ENCODE measurements at regions not wholly inside any gene's neighbourhood (a gene's known extent, or its start where the extent isn't known, plus 50 kb on each side); places are given as distances from the start of the nearest gene placed in this dataset.

DNA sequence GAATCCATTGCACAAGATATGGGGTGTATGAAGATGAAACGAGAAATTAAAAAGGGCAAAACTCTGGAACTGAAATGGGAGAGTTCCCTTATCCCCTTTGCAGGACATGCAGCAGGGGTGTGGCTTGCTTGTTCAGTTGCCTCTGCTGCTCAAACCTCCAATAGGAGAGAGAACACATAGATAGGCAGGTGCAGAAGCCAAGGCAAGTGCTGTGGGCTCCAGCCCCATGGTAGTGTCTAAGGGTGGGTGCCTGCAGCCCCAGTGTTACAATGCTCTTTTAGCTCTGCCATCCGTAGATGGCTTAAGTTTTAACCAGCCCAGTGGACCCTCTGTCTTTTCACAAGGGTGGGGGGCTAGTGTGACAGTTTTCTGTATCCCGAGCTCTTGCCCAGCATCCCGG lies 69.7 kb downstream of the CMAS start:
- no peaks in the 10 kb centered on the region for H3K4me1 Mint-ChIP-seq
- Histone ChIP-seq H4K8ac (replicated peaks; ENCODE audit: insufficient read length, low read depth, low read length) (no peak overlapping the region), H3K14ac (ENCODE audit: insufficient read depth, low read length) (no peak overlapping the region), H3K4me2 (ENCODE audit: insufficient read depth, insufficient read length, low read length) (no peak overlapping the region), H3K27me3 (ENCODE audit: insufficient read depth, low read length) (no peaks in the 10 kb centered on the region), H3T11ph (ENCODE audit: low read length) (no peak overlapping the region), H3K4me1 (ENCODE audit: insufficient read depth, low read length) (no peaks in the 10 kb centered on the region; the same call in 1 of the 2 replicates), H4K91ac (ENCODE audit: insufficient read length, low read depth, low read length) (no peak overlapping the region), H4K5ac (ENCODE audit: insufficient read length, low read depth, low read length) (no peak overlapping the region), H3K56ac (ENCODE audit: insufficient read length, low read depth, low read length) (no peak overlapping the region), H3K18ac (ENCODE audit: insufficient read length, low read depth, low read length) (no peak overlapping the region), H2BK12ac (ENCODE audit: insufficient read length, low read depth, low read length) (no peak overlapping the region), H2BK15ac (ENCODE audit: low read depth, low read length) (no peak overlapping the region), H3K23ac (ENCODE audit: insufficient read length, low read depth, low read length) (no peak overlapping the region), H3K9ac (ENCODE audit: extremely low read depth, insufficient read length, low read length) (no peak overlapping the region), H4K20me1 (ENCODE audit: control insufficient read depth, insufficient read depth, insufficient read length) (no peaks in the 10 kb centered on the region), H3K23me2 (ENCODE audit: insufficient read length, low read depth, low read length, poor library complexity, severe bottlenecking) (no peaks in the 10 kb centered on the region), H2BK120ac (ENCODE audit: low read depth, low read length, poor library complexity, severe bottlenecking) (no peak overlapping the region), H2BK20ac (ENCODE audit: low read depth, low read length, poor library complexity, severe bottlenecking) (no peak overlapping the region), H3K79me1 (ENCODE audit: insufficient read depth, low read depth, low read length, poor library complexity, severe bottlenecking) (no peaks in the 10 kb centered on the region), H2AFZ (ENCODE audit: low read length) (no peak overlapping the region), H2AK5ac (ENCODE audit: insufficient read length, low read length) (no peak overlapping the region), H3K4ac (ENCODE audit: low read depth, low read length) (no peak overlapping the region), H3K79me2 (ENCODE audit: insufficient read depth, low read length) (no peaks in the 10 kb centered on the region), H2BK5ac (ENCODE audit: insufficient read length, low read length) (no peak overlapping the region), H3K27ac (ENCODE audit: insufficient read length, low read depth, low read length) (no peak overlapping the region), H3K9me3 (ENCODE audit: control insufficient read depth, low read depth, low read length) (no peaks in the 10 kb centered on the region)
- no CpG with 5 or more reads among the region's 4 CpGs for WGBS (ENCODE audit: extremely low coverage, insufficient read length, low lambda C conversion rate)
- H3K36me3 Mint-ChIP-seq (ENCODE audit: insufficient read depth in 1 of 3, low read depth in 3 of 3) = no peaks in the 10 kb centered on the region
- H3K4me3 Mint-ChIP-seq = no peak overlapping the region
- H3K27me3 Mint-ChIP-seq (ENCODE audit: low read depth) = peaks cover 3% of the 10 kb centered on the region
- no peaks in the 10 kb centered on the region for H3K9me3 Mint-ChIP-seq
- TF ChIP-seq, protein P1, sequence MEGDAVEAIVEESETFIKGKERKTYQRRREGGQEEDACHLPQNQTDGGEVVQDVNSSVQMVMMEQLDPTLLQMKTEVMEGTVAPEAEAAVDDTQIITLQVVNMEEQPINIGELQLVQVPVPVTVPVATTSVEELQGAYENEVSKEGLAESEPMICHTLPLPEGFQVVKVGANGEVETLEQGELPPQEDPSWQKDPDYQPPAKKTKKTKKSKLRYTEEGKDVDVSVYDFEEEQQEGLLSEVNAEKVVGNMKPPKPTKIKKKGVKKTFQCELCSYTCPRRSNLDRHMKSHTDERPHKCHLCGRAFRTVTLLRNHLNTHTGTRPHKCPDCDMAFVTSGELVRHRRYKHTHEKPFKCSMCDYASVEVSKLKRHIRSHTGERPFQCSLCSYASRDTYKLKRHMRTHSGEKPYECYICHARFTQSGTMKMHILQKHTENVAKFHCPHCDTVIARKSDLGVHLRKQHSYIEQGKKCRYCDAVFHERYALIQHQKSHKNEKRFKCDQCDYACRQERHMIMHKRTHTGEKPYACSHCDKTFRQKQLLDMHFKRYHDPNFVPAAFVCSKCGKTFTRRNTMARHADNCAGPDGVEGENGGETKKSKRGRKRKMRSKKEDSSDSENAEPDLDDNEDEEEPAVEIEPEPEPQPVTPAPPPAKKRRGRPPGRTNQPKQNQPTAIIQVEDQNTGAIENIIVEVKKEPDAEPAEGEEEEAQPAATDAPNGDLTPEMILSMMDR (conservative IDR thresholded peaks at IDR 0.05) = no peak
- peak; percentile 30 for DNase-seq
- no peak overlapping the region for H3K27ac Mint-ChIP-seq
